ENCODE measurements at regions not wholly inside any gene's neighbourhood (a gene's known extent, or its start where the extent isn't known, plus 50 kb on each side); places are given as distances from the start of the nearest gene placed in this dataset.

GRCh38 chr5:58403822-58404433, 56.0 kb downstream of the PLK2 start:
- POLR2A ChIA-PET: no interaction called here
- CTCF ChIA-PET: interaction anchor here (1.2 kb wide), 1 partner anchor 12 kb away, joined by 3 read pairs; no protein-coding TSS in a partner anchor
- no peak for TF ChIP-seq CTCF (IDR thresholded peaks at IDR 0.05; ENCODE audit: insufficient read depth, low read depth, low read length)
- Histone ChIP-seq H3K4me3 (ENCODE audit: low read depth, low read length) (no peak overlapping the region), H3K36me3 (ENCODE audit: control insufficient read depth, insufficient read depth, low read length) (no peaks in the 10 kb centered on the region), H3K27me3 (ENCODE audit: control insufficient read depth, insufficient read depth, low read length) (no peaks in the 10 kb centered on the region)
- DNase-seq (ENCODE audit: low read depth): no peak

- H3K36me3 ChIP-seq (ENCODE audit: control insufficient read depth, insufficient read depth, low read length): no peaks in the 10 kb centered on the region
- POLR2A ChIA-PET: no interaction called here
- CTCF ChIA-PET: interaction anchor here (1.2 kb wide), 1 partner anchor 22 kb away, joined by 5 read pairs; no protein-coding TSS in a partner anchor
- no peak for DNase-seq (ENCODE audit: low read depth)
- no peak for TF ChIP-seq CTCF (IDR thresholded peaks at IDR 0.05; ENCODE audit: insufficient read depth, low read depth, low read length)
- no peaks in the 10 kb centered on the region for H3K27me3 ChIP-seq (ENCODE audit: control insufficient read depth, insufficient read depth, low read length)
- no peak overlapping the region for H3K4me3 ChIP-seq (ENCODE audit: low read depth, low read length)
Observed at GRCh38 chr5:58401701-58402100, 58.2 kb downstream of the PLK2 start.

GRCh38 chr5:58400737-58401136, 59.1 kb downstream of the PLK2 start:
- no peak for TF ChIP-seq CTCF (IDR thresholded peaks at IDR 0.05; ENCODE audit: insufficient read depth, low read depth, low read length)
- no peak for DNase-seq (ENCODE audit: low read depth)
- ChIA-PET CTCF (interaction anchor here (1.2 kb wide), 1 partner anchor 21 kb away, joined by 5 read pairs; no protein-coding TSS in a partner anchor), POLR2A (no interaction called here)
- Histone ChIP-seq H3K36me3 (ENCODE audit: control insufficient read depth, insufficient read depth, low read length) (no peaks in the 10 kb centered on the region), H3K4me3 (ENCODE audit: low read depth, low read length) (no peak overlapping the region), H3K27me3 (ENCODE audit: control insufficient read depth, insufficient read depth, low read length) (no peaks in the 10 kb centered on the region)

- ChIA-PET CTCF (no interaction called here), POLR2A (no interaction called here)
- TF ChIP-seq CTCF (IDR thresholded peaks at IDR 0.05; ENCODE audit: insufficient read depth, low read depth, low read length): no peak
- no peaks in the 10 kb centered on the region for H3K36me3 ChIP-seq (ENCODE audit: control insufficient read depth, insufficient read depth, low read length)
- no peaks in the 10 kb centered on the region for H3K27me3 ChIP-seq (ENCODE audit: control insufficient read depth, insufficient read depth, low read length)
- H3K4me3 ChIP-seq (ENCODE audit: low read depth, low read length): no peak overlapping the region
- no peak for DNase-seq (ENCODE audit: low read depth)
Observed at GRCh38 chr5:58399951-58400350, 59.9 kb downstream of the PLK2 start.

- no peaks in the 10 kb centered on the region for H3K27me3 ChIP-seq (ENCODE audit: control insufficient read depth, insufficient read depth, low read length)
- no peaks in the 10 kb centered on the region for H3K36me3 ChIP-seq (ENCODE audit: control insufficient read depth, insufficient read depth, low read length)
- no peak for DNase-seq (ENCODE audit: low read depth)
- no peak overlapping the region for H3K4me3 ChIP-seq (ENCODE audit: low read depth, low read length)
- CTCF ChIA-PET: interaction anchor here (0.7 to 1.0 kb wide), 2 partner anchors 26 to 28 kb away, joined by 3 to 4 read pairs; no protein-coding TSS in a partner anchor
- TF ChIP-seq CTCF (IDR thresholded peaks at IDR 0.05; ENCODE audit: insufficient read depth, low read depth, low read length): no peak
- POLR2A ChIA-PET: no interaction called here
Observed at GRCh38 chr5:58394339-58394738, 65.5 kb downstream of the PLK2 start.

All from BJ (cell line).